Suprapubic skin (tissue), 3 donors: ENCODE measurements at regions not wholly inside any gene's neighbourhood (a gene's known extent, or its start where the extent isn't known, plus 50 kb on each side); places are given as distances from the start of the nearest gene placed in this dataset.

Experiments used
- CTCF ChIP-seq, 2 donors: fragments of 200-600 bp in 1 of 2; fragments of 450-650 bp in 1 of 2; sonication (generic) in 1 of 2; IDR thresholded peaks; one replicate each; pipeline ENCODE4 v1.5.1; 2016 to 2019; ENCODE audit warnings: antibody characterized with exemption in 2 of 2, mild to moderate bottlenecking in 1 of 2, moderate library complexity in 1 of 2
- POLR2A ChIP-seq, 2 donors: fragments of 450-650 bp; IDR thresholded peaks; one replicate each; pipeline ENCODE4 v1.6.1; 2017; ENCODE audit warnings: antibody characterized with exemption in 2 of 2, mild to moderate bottlenecking in 2 of 2, moderate library complexity in 2 of 2

GRCh38 chr7:27409776-27410175 is 167.2 kb downstream of the EVX1 start:
- TF ChIP-seq CTCF (IDR thresholded peaks at IDR 0.05) = no peak
- no peak for TF ChIP-seq POLR2A (IDR thresholded peaks at IDR 0.05)
